ENCODE measurements at regions not wholly inside any gene's neighbourhood (a gene's known extent, or its start where the extent isn't known, plus 50 kb on each side); places are given as distances from the start of the nearest gene placed in this dataset.

- no peak for TF ChIP-seq CTCF (IDR thresholded peaks at IDR 0.05; ENCODE audit: control extremely low read depth, extremely low read depth)
- Histone ChIP-seq H3K4me3 (no peak overlapping the region), H3K27me3 (ENCODE audit: control insufficient read depth in 3 of 3, insufficient read depth in 3 of 3, low read length in 2 of 3) (no peaks in the 10 kb centered on the region), H3K9me3 (ENCODE audit: control insufficient read depth in 4 of 4, insufficient read depth in 3 of 4, low read length in 3 of 4) (no peaks in the 10 kb centered on the region), H3K27ac (ENCODE audit: low read depth in 1 of 2, low read length in 1 of 2) (no peak overlapping the region), H3K9ac (ENCODE audit: insufficient read depth in 1 of 2, low read length in 2 of 2) (peak overlapping the region in 1 of 2 donors; percentile 56), H3K36me3 (ENCODE audit: control insufficient read depth in 4 of 4, insufficient read depth in 4 of 4, low read length in 4 of 4) (no peaks in the 10 kb centered on the region), H3K4me1 (ENCODE audit: control insufficient read depth in 5 of 5, insufficient read depth in 5 of 5, low read length in 5 of 5) (peaks cover 0 to 23% (median 10%) of the 10 kb centered on the region in 5 donors)
- DNase-seq (peak in 2 of 3 donors; percentile 25 to 47), ATAC-seq (ENCODE audit: insufficient read depth, low FRiP score) (no peak)
- 54 to 72% methylated on average over 5 of the region's 5 CpGs for WGBS, 2 donors
Measured at GRCh38 chr13:33537026-33537425, 251.5 kb upstream of the STARD13 start.

GRCh38 chr13:33537676-33538075 lies 252.1 kb upstream of the STARD13 start:
- peak overlapping the region in 1 of 2 donors; percentile 30 for H3K27ac ChIP-seq (ENCODE audit: low read depth in 1 of 2, low read length in 1 of 2)
- H3K4me3 ChIP-seq, result no peak overlapping the region
- H3K4me1 ChIP-seq (ENCODE audit: control insufficient read depth in 5 of 5, insufficient read depth in 5 of 5, low read length in 5 of 5), result peaks cover 0 to 24% (median 10%) of the 10 kb centered on the region in 5 donors
- ATAC-seq (ENCODE audit: insufficient read depth, low FRiP score) (no peak), DNase-seq (peak in 1 of 3 donors; percentile 18)
- H3K27me3 ChIP-seq (ENCODE audit: control insufficient read depth in 3 of 3, insufficient read depth in 3 of 3, low read length in 2 of 3), result no peaks in the 10 kb centered on the region
- WGBS, 2 donors, result 48 to 79% methylated on average over 2 of the region's 2 CpGs
- no peak for TF ChIP-seq CTCF (IDR thresholded peaks at IDR 0.05; ENCODE audit: control extremely low read depth, extremely low read depth)
- H3K36me3 ChIP-seq (ENCODE audit: control insufficient read depth in 4 of 4, insufficient read depth in 4 of 4, low read length in 4 of 4), result no peaks in the 10 kb centered on the region
- H3K9me3 ChIP-seq (ENCODE audit: control insufficient read depth in 4 of 4, insufficient read depth in 3 of 4, low read length in 3 of 4), result no peaks in the 10 kb centered on the region
- no peak overlapping the region for H3K9ac ChIP-seq (ENCODE audit: insufficient read depth in 1 of 2, low read length in 2 of 2)

GRCh38 chr13:33541456-33541855 lies 255.9 kb upstream of the STARD13 start:
- Histone ChIP-seq H3K4me3 (no peak overlapping the region), H3K9me3 (ENCODE audit: control insufficient read depth in 4 of 4, insufficient read depth in 3 of 4, low read length in 3 of 4) (no peaks in the 10 kb centered on the region), H3K27me3 (ENCODE audit: control insufficient read depth in 3 of 3, insufficient read depth in 3 of 3, low read length in 2 of 3) (no peaks in the 10 kb centered on the region), H3K9ac (ENCODE audit: insufficient read depth in 1 of 2, low read length in 2 of 2) (peak overlapping the region; percentile 84 to 96), H3K4me1 (ENCODE audit: control insufficient read depth in 5 of 5, insufficient read depth in 5 of 5, low read length in 5 of 5) (peaks cover 0 to 38% (median 21%) of the 10 kb centered on the region in 5 donors), H3K27ac (ENCODE audit: low read depth in 1 of 2, low read length in 1 of 2) (peak overlapping the region in 1 of 2 donors; percentile 96), H3K36me3 (ENCODE audit: control insufficient read depth in 4 of 4, insufficient read depth in 4 of 4, low read length in 4 of 4) (no peaks in the 10 kb centered on the region)
- no peak for TF ChIP-seq CTCF (IDR thresholded peaks at IDR 0.05; ENCODE audit: control extremely low read depth, extremely low read depth)
- WGBS, 2 donors, result 62 to 68% methylated on average over 7 of the region's 7 CpGs
- no peak for ATAC-seq (ENCODE audit: insufficient read depth, low FRiP score)
- peak in 1 of 3 donors; percentile 41 for DNase-seq

GRCh38 chr13:33541962-33542308 lies 256.4 kb upstream of the STARD13 start:
- H3K27me3 ChIP-seq (ENCODE audit: control insufficient read depth in 3 of 3, insufficient read depth in 3 of 3, low read length in 2 of 3), result no peaks in the 10 kb centered on the region
- H3K4me3 ChIP-seq, result peak overlapping the region; percentile 42
- TF ChIP-seq CTCF (IDR thresholded peaks at IDR 0.05; ENCODE audit: control extremely low read depth, extremely low read depth), result no peak
- no peak for DNase-seq
- peak overlapping the region; percentile 96 to 97 for H3K27ac ChIP-seq (ENCODE audit: low read depth in 1 of 2, low read length in 1 of 2)
- H3K4me1 ChIP-seq (ENCODE audit: control insufficient read depth in 5 of 5, insufficient read depth in 5 of 5, low read length in 5 of 5), result peaks cover 0 to 33% (median 21%) of the 10 kb centered on the region in 5 donors
- WGBS, 2 donors, result 11% methylated on average over 8 of the region's 8 CpGs
- no peaks in the 10 kb centered on the region for H3K36me3 ChIP-seq (ENCODE audit: control insufficient read depth in 4 of 4, insufficient read depth in 4 of 4, low read length in 4 of 4)
- peak overlapping the region; percentile 84 to 96 for H3K9ac ChIP-seq (ENCODE audit: insufficient read depth in 1 of 2, low read length in 2 of 2)
- no peak for ATAC-seq (ENCODE audit: insufficient read depth, low FRiP score)
- no peaks in the 10 kb centered on the region for H3K9me3 ChIP-seq (ENCODE audit: control insufficient read depth in 4 of 4, insufficient read depth in 3 of 4, low read length in 3 of 4)

All from lung (tissue), 11 donors.